HG02610 (cell line): ENCODE measurements at regions not wholly inside any gene's neighbourhood (a gene's known extent, or its start where the extent isn't known, plus 50 kb on each side); places are given as distances from the start of the nearest gene placed in this dataset.
A peak's percentile ranks its signal among the peaks of the same experiment; 100 is the strongest.

Experiments used
- ATAC-seq: cut with Tn5 transposase; IDR thresholded peaks from one replicate; pipeline ENCODE4 v1.9.1; 2021; ENCODE audit warnings: mild to moderate bottlenecking, moderate library complexity; ENCODE audit not compliant: unreplicated experiment

DNA sequence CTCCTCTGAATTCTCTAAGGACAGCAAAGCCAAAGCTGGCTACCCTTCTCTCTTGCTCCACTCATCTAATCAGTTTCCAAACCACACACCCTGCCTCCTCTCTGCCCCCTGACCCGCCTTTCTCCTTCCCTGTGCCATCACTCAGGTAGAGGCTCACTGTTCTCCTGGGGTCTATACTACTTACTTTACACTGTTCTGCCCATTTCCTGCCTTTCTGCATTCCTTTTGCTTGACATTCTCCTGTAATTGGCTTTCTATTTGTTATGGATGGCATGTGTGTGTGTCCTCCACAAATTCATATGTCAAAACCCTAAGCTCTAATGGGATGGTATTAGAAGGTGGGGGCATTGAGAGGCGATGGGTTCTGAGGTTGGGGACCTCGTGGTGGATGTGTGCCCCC, 675.2 kb upstream of the ID2 start:
- ATAC-seq = no peak

DNA sequence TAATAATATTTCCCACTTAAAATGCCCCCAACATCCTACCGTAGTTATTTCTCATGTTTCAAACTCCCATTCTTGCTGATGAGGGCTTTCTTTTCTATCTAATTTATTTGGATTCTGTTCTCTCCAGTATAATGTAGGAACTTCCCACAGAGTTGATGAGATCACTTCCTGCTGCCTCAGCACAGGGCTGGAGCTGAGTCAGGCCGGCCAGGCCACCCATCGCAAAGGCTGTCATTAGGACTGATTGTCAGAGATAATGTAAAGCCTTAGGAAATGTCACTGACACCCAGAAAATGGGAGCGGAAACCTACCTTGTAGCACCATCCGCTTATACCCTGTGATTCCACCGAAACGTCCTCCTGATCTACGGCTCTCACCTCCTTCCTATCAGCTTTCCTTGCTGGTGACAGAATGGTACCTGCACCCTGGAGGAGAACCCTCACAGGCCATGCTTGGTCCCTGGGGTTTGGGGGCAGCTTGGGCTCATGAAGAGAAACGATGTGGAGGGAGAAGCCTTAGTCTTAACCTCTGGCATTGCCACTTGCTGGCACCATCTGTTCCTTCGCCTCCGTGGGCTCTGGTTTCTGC, 672.8 kb upstream of the ID2 start:
- no peak for ATAC-seq

DNA sequence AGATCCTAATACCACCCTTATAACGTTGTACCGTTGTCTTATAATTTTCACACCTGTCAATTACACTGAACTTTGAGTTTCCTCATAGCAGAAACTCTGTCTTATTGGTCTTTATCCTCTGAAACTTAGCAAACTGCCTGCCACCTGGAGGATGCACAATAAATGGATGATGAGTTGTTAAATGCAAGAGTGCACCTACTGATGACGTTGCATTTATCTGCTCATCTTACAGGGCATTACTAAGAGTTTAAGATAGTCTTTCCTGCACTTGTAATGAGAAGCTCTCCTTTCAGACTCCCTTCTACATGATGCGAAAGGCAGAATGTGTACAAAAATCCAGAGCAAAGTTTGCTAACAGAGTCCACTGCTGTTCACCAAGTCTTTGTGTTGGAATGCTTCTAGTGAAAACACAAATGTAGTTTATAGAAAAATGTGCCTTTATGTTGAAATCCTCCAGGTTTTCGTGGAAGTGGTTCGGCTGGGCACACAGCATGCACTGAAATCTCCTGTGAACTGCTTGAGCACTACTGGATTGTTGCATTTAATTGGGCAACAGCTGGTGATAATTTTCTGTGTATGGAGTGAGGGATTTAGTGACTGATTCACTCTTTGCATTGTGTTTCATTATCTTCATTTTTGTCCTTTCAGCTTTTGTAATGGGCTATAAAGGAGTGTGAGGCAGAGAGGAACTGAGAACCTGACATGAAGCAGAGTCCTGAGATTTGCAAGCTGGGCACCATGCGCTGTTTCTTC, 665.8 kb upstream of the ID2 start:
- no peak for ATAC-seq

- ATAC-seq = no peak
Observed at GRCh38 chr2:8016688-8017087, 665.2 kb upstream of the ID2 start.

DNA sequence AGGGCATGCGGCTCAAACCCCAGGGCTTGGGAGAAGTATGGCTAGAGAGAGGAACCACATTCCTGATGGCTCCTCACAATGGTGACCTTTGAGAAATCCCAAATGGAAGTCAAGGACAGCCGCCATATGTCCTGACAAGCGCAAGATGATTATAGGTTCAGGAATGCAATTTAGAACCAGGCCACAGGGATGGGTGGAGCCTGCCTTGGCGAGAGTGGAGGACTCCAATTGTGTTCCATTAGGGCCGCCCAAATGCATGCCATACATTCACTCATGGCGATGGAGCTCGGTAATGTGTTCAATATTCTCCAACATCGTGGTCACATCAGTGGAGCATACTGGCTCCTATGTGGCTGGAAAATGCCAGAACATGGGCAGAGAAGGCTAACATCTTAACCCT, 662.9 kb upstream of the ID2 start:
- no peak for ATAC-seq

GRCh38 chr2:8019934-8020333, 661.9 kb upstream of the ID2 start:
- no peak for ATAC-seq

DNA sequence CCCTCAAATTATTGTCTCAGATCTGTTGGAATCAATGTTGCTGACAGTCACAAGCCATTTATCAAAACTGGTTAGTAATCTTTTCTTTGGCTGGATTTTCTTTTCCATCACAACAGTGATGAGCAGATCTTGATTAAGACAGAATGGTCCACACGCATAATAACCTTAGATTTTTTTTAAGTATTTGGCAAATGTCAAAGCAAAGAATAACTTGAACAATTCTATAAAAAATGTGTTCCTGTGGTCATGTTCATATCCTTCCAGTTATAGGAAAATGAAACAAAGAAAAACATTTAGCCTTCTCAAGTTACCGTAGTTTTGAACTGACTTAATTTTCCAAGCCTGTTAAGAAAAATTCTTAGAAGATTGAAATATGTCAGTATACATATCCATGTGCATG, 659.9 kb upstream of the ID2 start:
- ATAC-seq = no peak

GRCh38 chr2:8022908-8023640, 658.8 kb upstream of the ID2 start:
- peak; percentile 84 for ATAC-seq

DNA sequence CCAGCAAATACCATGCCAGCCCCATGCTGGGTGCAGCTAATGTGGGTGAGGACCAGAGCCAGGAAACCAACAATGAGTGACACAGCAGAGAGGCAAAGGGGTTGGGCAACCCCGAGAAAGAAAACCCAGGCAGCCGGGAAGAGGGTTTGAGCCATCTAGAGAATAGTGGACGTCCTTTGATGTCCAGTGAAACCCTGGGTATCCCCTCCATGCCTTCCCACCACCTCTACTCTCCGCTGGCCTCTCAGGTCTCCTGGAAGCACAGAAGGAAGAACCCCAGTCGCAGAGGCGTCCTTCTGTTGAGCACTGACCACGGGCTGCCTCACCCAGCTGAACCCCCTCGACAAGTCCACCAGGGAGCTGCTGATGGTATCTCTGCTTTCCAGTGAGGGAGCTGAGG, 657.4 kb upstream of the ID2 start:
- no peak for ATAC-seq

DNA sequence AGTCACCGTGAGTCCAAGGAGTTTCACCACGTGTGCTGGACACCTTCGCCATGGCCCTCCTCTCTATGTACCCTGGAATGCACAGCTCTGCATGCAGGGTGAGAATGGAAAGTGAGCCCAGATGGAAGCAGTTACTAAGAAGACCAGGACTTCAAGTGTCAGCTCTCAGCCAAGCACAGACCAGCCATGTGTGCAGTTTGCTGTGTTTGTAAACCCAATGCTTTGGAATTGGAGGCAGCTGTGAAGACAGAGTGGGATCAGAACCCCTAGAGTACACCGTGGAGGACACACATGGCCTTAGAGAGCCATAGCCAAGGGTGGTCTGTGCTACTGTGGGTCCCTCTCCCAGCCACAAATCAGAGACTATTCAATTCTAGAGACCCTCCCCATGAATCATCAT, 655.5 kb upstream of the ID2 start:
- ATAC-seq = no peak

GRCh38 chr2:8027387-8027786, 654.5 kb upstream of the ID2 start:
- ATAC-seq = no peak

- ATAC-seq = no peak
Observed at GRCh38 chr2:8028036-8028435, 653.8 kb upstream of the ID2 start.

GRCh38 chr2:8028436-8028835, 653.4 kb upstream of the ID2 start:
- ATAC-seq = no peak

GRCh38 chr2:8028981-8029380, 652.9 kb upstream of the ID2 start:
- ATAC-seq = no peak

DNA sequence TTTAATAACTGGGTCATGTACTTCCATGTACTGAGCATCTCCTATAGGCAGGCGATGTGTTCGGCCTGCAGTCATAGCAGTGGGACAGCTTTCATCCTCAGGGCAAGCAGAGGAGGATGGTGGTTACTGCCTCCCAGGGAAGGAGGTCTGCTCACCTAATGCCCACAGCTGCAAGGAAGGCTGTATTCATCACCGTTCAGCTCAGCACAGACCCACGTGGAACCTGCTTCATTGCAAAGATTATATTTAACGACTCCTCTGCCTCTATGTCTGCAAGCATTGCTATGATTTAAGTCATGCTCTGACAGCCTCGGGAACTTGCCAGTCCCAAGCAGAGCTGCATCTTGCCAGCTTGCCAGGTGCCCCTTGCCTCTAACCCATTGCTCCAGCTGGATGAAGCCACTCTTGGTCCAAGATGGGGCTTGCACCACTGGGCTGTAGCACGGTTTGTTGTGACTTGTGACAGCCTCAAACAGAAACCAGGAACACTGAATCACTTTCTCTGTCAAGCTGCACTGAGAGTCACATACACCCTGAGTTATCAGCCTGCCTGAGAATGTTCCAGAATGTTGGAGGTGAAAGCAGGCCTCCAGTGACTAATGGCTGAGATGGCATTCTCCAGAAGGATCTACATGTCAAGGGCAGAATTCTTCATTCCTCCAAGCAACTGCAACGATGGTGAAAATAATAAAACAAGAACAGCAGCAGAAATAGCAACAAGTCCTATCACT, 651.1 kb upstream of the ID2 start:
- no peak for ATAC-seq

GRCh38 chr2:8031370-8031769, 650.5 kb upstream of the ID2 start:
- no peak for ATAC-seq

DNA sequence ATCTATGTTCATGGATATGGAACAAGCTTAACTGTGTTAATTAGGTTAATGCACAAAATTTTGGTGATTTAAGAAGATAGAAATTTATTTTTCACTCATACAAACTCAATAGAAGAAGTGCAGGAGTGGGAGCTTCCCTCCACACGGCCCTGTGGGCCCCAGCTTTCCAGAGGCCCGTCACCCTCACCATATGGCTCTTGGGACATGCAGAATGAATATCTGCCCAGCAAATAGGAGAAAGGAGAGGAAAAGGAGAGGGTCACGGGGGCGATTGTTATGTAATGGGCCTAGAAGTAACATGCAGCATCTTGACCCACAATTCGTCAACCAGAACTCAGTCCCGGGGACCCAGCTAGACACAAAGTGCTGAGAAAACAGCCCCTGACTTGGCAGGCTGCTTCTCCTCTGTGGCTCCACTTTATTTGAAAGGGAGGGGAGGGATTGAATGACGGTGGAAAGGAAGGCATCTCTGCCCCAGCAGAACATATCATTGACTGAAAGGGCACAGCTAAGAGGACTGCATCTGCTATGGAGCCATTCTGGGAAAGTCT, 648.2 kb upstream of the ID2 start:
- no peak for ATAC-seq

GRCh38 chr2:8036366-8036765, 645.5 kb upstream of the ID2 start:
- no peak for ATAC-seq

- ATAC-seq = no peak
Observed at GRCh38 chr2:8039732-8040131, 642.1 kb upstream of the ID2 start.

GRCh38 chr2:8043295-8043694, 638.6 kb upstream of the ID2 start:
- no peak for ATAC-seq

DNA sequence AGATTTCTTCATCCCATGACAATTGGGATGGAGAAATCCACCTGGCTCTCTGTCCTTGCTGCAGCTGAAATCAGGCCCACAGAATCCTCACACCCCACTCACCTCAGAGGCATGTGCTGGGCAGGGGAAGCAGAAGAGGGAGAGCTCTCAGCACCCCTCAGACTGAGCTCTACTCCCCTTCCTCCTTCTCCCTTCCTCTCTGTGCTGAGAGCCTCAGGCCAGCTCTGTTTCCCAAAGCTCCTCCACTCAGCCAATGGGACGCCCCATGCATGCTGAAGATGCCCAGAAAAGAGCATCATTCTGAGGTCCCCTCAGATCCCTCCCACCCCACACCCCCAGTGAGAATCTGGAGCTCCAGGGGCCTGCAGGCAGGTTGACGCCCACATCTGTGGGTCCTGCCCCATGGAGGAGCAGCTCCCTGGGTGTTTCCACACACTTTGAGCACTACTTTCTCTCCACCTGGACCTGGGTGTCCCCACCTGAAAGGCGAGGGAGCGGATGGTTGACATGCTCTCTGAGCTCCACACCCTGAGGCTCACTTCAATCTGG, 637.7 kb upstream of the ID2 start:
- ATAC-seq = no peak
